HG03460 (cell line): ENCODE measurements at regions not wholly inside any gene's neighbourhood (a gene's known extent, or its start where the extent isn't known, plus 50 kb on each side); places are given as distances from the start of the nearest gene placed in this dataset.

Experiments used
- ATAC-seq: cut with Tn5 transposase; IDR thresholded peaks from one replicate; pipeline ENCODE4 v1.9.1; 2021; ENCODE audit not compliant: unreplicated experiment

DNA sequence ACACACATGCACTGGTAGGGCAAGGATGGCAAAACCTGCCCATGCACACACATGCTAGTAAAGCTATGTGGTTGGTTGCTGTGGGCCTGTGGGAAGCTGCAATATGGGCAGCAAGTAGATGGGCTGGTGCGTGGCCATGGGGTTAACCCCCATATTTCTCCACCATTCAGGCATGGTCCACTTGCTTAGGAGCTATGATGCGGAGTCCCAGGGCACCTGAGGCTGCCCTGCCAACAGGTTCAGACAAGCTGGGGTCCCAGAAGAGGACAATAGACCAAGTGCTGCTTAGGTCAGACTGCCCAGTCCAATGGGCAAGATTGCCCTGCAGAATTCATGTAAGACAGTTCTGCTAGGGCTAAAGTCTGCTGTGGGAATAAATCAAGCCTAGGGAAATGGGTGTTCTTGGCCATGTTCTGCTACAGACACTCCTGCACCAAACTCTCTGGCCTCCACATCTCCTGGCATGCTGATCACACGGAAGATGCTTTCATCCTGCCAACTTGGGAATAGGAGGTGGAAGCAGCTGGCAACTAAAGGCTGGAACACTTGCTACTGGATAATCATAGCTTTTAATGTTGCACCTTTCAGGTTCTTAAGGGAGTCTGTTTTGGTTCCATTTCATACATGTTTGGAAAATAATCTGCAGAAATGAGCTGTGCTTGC lies 646.3 kb upstream of the SLITRK1 start:
- ATAC-seq: no peak

DNA sequence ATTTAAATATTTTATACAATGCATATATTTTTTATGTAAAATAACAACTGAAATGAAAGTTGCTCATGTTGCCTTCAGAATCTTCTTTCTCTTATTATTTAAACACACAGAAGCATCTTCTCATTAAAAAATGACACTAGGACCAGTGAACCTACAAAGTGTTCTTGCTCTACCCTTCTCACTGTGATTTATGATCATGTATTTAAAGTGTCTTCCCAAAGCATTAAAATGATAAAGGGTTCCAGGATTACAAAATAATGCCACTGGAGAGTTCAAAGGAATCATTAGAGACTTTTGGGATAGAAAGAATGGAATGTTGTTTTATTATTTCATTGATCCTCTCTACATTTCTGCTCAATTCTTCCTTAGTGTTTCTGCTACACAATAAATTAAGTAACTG lies 643.6 kb upstream of the SLITRK1 start:
- no peak for ATAC-seq

DNA sequence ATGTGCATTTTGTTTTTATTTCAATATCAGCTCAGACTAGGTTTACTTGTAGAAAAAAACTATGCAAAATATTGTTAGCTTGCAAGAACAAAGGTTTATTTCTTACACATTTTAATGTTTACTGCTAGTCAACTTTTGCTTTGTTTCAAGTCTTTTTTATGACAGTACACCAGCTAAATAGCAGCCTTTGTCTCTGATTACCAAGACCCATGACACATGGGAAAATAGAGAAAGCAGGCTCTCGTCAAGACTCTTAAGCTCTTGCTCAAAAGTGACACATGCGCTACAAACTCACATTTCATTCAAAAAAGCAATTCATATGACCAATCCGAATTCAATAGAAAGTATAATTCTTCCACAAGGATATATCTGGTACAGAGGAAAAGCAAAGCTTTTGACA lies 642.3 kb upstream of the SLITRK1 start:
- no peak for ATAC-seq

DNA sequence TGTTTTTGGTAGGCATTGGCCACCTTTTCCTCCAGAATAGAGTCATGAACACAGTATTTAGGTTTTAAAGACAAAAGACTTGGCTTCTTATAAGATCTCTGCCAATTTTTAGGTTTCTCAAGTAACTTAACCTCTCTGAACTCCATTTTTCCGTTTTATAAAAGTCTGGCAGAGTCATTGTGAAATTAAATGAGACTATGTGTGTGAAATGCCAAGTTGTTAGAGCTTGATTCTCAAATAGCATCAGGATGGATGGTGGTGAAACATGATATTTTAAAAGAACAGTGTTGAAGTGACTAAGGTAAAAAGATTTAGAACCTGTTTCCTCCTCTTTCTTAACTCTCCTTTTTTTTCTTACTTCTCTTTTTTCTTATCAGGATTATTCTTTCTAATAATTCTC lies 617.7 kb upstream of the SLITRK1 start:
- no peak for ATAC-seq

DNA sequence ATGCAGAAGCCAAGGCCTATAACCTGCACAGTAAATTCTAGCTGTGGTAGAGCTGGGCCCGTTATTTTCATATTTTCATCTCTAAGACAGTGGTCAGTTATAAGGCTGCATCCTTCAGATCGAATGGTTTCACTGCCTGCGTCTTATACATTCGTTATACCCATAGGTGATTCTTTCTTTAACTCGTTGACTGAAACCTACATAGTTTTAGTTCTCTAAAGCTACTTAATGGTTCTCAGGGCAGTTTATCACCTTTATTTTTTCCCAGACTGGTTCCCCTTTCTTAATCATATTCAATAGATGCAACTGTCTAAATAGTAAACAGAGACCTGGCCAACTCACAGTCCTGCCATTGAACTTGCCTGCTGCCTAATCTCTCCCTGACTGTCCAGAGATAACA lies 615.3 kb upstream of the SLITRK1 start:
- no peak for ATAC-seq

DNA sequence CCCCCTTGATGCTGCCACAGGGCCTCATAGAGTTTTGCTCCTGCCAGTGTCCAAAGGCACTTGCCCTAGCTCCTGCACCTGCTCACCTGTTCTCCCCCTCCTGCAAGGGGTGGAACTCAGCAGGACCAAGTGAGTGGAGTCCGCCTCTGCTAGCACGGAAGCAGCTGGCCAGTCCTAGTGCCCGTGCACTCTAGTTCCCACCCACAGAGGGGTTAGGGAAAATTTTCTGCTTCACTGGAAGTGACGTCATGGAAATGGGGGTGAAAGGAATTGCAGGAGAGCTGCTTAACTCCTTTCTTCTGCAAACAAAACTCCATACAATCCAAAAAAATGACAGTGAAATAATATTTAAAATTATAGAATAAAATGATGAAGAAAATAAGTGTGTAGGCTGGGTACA lies 609.7 kb upstream of the SLITRK1 start:
- ATAC-seq: no peak

DNA sequence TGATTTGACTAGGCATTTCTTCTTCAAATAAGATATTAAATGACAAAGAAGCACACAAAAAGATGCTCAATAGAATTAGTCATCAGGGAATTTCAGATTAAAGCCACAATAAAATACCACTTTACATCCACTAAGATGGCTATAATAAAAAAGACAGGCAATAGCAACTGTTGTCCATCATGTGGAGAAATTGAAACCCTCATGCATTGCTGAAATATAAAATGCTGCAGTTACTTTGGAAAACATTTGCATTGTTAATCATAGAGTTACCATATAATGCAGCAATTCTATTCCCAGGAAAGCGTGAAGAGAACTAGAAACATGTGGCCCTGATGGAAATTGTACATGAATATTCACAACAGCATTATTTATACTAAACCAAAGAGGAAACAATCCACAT lies 605.5 kb upstream of the SLITRK1 start:
- no peak for ATAC-seq

DNA sequence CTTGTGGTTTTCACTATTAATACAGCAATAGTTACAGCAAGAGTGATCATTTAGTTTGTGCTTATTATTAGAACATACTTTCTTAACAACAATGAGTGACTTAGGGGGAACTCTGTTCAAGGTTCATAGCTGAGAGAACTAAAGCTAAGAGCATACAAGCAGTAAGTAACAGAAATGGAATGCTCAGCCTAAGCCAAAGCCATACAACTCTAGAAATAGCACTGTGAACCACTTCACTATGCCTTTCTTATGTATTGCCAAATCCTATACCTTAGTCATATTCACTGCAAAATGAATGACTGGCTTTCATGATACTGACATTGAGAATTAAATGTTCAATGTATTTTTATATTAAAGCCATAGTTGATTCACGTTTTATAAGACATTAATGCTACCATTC lies 599.7 kb upstream of the SLITRK1 start:
- no peak for ATAC-seq

DNA sequence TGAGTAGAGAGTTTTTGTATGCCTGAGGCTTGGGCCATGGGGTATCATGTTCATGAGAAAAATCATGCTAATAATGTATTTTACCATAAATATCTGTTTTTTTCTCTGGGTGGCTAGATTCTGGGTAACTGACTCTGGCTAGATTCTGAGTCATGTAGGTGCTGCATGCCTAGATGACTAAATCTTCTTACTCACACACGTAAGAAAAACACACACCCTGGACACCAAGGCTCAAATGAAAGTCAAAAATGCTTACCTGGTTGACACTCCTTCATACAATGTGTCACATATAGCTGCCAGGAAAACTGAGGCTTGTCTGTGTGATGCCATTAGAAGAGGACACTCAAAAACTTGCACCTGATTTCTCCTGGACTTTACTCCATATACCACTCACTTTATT lies 597.4 kb upstream of the SLITRK1 start:
- ATAC-seq: no peak

DNA sequence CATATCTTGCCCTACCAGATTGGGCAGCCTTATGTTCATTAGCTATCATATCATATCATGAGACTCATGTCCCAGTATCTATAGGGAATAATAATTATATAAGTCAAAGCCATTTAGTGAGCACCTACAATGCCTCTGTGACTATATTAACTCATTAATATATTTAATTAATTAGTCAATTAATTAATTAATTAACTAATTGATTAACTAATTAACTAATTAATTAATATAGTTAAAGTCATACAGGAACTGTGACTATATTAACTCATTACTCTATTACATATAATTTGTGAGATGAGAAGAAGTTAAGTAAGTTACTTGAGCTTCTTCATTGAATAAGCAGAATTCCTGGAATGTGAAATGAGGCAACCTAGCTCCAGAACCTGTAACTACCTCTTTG lies 588.3 kb upstream of the SLITRK1 start:
- no peak for ATAC-seq

DNA sequence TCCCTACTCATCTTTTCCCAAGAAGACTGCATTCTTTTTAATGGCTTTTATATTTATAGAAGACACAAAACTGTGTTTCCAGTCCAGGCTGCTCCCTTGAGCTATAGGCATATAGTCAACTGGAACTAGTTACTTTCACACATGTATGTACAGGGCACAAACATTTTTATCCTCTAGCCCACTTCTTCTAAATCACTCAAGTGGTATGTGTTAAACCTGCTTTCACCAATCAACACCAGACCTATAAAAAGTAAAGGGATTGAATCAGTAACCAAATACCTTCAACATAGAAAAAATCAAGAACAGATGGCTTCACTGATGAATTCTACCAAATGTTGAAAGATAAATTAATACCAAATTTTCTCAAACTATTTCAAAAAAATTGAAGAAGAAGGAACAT lies 584.2 kb upstream of the SLITRK1 start:
- no peak for ATAC-seq

DNA sequence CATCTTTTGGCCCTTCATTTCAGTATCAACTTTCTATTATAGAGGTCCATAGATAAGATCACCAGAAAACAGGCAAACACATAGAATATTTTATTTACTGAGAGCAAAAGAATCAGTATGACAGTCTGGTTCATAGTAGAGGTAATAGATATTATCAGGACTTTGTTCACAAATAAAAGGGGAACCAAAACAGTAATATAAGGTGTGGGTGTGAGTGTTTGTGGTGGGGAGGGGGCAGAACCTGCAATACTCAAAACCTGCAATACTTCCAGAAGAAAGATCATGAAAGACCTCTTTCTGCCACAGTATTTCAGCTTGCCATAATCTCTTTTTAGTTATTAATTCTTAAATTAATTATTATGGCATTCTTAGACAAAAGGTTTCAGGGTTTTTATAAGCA lies 578.7 kb upstream of the SLITRK1 start:
- no peak for ATAC-seq

DNA sequence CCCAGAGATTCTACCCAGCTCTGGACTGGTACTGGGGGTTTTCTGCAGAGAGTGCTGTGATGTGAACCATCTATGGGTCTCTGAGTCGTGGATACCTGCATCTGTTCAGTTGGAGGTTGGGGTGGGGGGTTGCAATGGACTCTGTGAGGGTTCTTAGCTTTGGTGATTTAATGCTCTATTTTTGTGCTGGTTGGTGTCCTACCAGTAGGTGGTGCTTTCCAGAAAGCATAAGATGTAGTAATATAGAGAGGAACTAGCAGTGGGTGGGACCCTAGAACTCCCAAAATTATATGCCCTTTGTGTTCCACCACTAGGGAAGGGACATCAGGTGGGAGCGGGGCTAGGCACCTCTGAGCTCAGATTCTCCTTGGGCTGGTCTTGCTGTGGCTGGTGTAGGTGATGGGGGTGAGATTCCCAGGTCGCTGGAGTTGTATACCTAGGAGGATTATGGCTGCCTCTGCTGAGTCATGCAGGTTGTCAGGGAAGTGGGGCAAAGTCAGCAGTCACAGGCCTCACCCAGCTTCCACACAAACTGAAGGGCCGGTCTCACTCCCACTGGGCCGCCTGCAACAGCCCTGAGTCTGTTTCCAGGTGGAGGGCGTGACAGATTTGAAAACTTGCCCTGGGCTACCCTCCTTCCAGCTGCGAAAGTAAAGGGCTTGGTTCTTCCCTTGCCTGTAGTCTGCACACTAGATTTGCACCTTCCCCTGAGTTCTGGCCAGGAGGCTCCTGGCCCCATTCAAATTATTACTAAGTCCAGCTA lies 573.0 kb upstream of the SLITRK1 start:
- ATAC-seq: no peak

DNA sequence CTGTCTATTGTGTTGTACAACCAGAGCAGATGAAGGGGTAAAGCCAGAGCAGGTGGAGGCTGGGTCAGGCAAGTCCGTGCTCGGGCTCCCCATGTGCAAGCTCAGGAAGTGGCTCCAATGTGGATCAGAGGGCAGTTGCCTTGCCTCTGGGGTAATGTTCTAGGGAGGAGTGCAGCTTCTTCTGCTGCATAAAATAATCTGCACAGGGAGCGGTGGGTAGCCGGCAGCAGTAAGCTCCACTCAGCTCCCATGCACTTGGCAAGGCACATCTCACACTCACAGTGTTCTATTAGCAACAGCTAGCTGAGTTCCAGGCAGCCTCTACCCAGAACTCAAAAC lies 565.3 kb upstream of the SLITRK1 start:
- ATAC-seq: no peak

DNA sequence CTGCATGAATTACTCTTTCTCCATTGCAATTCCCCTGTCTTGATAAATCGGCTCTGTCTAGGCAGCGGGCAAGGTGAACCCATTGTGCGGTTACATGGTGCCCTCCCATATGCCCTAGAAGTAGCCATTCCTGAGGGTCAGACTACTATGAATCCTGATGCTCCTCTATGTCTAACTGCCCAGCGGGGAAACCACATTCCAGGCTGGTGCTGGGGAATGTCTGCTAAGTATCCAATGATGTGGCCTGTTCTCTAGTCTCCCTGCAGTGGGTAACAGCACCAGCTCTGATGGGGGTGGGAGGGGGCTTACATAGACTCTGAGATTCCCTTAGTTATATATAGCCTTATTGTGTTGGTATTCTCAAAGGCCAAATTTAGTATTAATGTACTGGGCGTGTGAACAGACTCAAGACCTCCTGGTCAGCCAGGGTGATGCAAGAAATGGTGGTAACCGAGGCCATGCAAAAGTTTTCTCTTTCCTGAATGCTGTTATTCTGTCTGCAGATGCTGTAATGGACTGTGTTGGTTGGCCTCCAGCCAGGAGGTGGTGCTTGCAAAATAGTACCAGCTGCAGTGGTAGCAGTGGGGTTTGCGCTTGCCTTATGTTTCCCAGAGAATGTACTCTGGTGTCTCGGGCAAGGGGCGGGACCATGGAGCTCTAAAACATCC lies 564.8 kb upstream of the SLITRK1 start:
- no peak for ATAC-seq

DNA sequence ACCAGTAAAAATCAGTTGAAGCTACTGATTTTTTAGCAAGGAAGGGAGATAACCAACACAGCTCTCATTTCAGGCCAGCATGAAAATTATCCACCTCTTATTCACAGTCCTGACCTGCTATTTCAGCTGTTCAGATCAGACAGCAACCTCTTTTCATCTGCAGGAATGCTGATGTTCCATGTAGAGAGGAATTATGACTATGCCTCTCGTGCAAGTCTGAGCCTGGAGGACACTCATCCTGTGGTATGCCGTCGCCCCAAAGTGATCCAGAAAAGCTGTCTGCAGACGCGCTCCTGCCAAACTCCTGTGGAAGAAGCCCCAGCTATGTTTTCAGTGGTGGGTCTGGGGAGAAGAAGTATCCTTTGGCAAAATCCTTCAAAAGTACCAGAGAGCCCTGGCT lies 563.5 kb upstream of the SLITRK1 start:
- ATAC-seq: no peak

DNA sequence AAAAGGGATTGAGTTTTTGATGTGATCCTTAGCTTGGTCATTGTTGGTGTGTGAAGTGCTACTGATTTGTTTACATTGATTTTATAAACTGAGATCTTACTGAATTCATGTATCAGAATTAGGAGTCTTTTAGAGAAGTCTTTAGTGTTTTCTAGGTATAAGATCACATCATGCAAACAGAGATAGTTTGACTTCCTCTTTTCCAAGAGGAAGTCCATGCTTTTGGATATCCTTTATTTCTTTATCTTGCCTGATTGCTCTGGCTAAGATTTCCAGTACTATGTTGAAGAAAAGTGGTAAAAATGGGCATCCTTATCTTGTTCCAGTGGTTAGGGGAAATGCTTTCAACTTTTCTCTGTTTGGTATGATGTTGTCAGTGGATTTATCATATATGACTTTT lies 561.2 kb upstream of the SLITRK1 start:
- ATAC-seq: no peak

DNA sequence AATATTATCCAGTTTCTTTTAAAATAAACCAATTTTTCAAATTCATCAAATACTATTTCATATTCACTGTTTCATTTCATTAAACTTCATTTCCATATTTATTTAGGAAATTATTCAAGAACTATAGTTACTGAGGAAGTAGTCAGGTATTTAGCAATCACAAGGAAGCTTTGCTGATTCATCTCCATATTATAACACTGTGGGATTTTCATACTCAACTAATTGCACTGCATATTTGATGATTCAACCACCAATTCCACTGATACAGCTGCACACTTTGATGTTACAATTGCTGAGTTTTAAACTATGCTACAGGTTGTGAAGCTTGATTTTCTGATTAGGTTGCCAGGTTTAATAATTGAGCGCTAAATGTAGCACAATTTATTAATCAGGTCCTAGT lies 556.8 kb upstream of the SLITRK1 start:
- no peak for ATAC-seq

DNA sequence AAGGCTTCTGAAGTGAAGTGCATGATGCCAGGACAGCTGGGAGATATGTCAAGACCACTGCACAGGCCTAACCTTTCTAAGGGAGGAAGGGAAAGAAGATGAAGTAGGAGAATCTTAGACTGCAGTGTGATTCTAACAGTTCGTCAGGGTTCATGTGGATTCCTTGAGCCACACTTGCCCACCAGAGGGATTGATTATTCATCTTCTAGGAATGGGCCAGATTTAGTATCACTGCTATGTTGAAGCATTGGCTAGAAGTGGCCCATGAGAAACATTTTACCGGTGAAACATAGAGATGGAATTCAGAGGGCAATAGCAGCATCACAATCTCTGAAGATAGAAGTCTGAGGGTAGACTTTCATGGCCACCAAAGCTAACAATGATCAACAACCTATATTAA lies 550.8 kb upstream of the SLITRK1 start:
- no peak for ATAC-seq

DNA sequence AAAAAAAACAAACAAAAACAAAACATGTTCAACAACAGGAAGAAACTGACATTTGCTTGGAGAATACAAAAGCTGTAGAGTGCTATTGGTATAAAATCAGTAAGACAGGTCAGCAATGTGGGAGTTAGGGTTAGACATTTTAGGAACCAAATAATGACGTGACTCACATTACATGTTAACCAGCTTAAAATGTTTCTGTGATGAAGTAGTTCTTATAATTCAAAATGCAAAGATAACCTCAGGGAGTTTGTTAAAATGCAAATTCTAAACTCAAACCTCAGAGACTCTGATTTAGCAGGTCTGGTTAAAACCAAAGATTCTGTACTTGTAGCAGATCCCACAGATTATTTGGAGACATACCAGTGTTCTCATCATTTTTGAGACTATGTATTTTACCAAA lies 549.4 kb upstream of the SLITRK1 start:
- ATAC-seq: no peak

DNA sequence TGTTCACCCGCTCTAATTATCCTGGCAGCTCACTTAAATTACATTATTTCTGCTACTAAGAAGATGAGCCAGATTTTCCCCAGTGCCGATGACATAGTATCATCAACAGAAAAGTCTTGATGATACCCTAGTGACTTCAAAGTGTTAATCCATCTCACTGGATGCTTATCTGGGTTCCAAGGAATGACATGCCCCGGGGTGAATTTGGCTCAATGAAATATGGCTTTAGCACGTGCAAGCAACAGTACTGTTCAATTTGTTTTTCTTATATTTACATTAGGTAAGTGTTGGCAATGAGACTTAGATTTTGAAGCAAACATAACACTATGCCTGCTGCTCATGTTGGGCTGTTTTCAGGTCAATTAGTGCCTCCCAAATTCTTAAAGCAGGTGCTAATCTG lies 548.2 kb upstream of the SLITRK1 start:
- no peak for ATAC-seq

DNA sequence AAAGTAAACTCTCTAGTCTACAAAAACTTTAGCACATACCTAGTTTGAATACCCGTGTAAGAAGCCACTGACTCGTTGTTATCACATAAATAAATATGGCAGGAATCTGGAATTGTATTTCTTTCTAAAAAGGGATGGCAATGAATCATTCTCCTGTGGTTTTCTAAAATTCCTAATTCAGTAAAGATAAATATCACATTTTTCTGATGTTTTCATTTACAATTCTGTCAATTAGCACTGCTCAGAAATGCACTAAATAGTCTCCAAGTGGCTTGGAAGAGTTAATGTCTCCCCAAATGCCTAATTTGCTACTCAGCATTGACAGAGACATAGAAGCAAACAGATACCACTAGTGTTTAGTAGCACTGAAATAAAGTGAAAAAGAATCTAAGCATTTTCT lies 547.7 kb upstream of the SLITRK1 start:
- ATAC-seq: no peak

DNA sequence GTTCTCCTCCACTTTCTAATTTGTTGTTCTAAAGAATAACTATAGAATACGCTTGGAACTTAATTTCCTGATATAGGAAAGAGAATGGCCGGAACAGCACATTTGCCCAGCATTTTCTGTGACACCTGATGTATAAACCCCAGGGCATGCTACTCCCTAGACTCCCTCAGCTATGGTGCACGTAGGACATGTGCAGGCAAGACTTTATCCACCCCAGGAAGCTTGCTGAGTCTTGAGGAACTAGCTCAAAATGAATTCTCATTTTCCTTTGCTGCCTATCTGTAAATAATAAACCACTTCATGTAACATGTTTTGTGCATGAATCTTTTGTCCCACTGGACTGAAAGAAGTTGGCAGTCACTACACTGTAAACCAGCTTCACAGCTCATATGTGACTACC lies 535.8 kb upstream of the SLITRK1 start:
- ATAC-seq: no peak
